Fibroblast of peridontal ligament (primary cell): ENCODE measurements at regions not wholly inside any gene's neighbourhood (a gene's known extent, or its start where the extent isn't known, plus 50 kb on each side); places are given as distances from the start of the nearest gene placed in this dataset.

Source experiments
- DNase-seq: peaks from one replicate; pipeline ENCODE4 v3.0.0-alpha.2; 2010; ENCODE audit errors: extremely low read depth

- no peak for DNase-seq
These were observed 553.8 kb downstream of the LRRIQ3 start for GRCh38 chr1:73644198-73644597.

- no peak for DNase-seq
These were observed 558.5 kb downstream of the LRRIQ3 start for GRCh38 chr1:73639494-73639893.

DNA sequence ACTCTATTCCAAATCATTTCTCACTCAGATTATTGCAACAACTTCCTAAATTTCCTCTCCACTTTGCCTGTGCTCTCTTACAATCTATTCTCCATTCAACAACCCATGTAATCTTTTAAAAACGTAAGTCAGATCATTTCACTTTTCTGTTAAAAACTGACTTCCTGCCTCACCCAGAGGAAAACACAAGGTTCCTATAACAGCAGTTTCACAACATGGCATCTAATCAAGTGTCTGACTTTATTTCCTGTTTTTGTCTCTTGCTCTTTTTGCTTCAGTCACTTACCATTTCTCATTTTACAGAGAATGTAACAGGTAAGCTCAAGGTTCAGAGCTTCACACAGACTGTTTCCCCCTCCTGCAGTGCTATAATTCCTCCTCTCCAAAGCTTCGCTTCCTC lies 560.7 kb downstream of the LRRIQ3 start:
- no peak for DNase-seq

DNA sequence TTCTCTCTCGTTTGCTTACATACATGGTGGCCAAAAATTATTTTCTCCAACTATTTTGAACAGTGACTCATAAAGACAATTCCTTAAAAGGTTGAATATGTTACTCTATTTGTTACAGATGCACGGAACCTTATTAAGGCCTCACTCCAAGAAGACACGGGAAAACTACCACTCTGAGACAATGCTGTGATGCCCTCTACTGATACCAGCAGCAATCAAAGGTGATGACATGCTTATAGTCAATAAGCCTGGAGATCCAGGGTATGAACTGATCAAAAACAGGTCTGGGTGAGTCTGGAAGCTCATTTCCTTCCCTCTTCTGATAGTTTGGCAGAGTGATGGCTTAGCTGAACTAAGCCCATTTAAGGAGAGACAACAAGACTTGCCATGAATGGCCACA lies 563.0 kb downstream of the LRRIQ3 start:
- peak; percentile 1 for DNase-seq

- peak; percentile 9 for DNase-seq
These were observed 570.3 kb downstream of the LRRIQ3 start for GRCh38 chr1:73627723-73628122.

GRCh38 chr1:73626326-73626725 lies 571.6 kb downstream of the LRRIQ3 start:
- DNase-seq: peak; percentile 42

- DNase-seq: no peak
These were observed 574.0 kb downstream of the LRRIQ3 start for GRCh38 chr1:73623946-73624345.

DNA sequence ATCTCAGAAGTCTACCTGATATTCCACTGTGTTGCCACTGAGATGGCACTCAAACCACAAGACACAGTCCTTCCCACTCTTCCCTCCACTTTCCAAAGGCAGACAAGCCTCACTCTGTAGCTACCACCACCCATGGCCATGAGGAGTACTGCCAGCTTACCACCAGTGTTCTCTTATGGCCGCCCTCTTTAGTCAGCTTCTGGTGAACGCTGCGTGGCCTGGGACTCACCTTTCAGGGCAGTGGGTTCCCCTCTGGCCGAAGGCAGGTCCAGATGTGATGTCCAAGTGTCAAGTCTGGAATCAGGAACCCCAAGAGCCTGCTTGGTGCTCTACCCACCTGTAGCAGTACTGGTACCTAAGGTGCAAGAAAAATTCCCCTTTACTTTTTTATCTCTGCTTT lies 580.8 kb downstream of the LRRIQ3 start:
- DNase-seq: no peak

DNA sequence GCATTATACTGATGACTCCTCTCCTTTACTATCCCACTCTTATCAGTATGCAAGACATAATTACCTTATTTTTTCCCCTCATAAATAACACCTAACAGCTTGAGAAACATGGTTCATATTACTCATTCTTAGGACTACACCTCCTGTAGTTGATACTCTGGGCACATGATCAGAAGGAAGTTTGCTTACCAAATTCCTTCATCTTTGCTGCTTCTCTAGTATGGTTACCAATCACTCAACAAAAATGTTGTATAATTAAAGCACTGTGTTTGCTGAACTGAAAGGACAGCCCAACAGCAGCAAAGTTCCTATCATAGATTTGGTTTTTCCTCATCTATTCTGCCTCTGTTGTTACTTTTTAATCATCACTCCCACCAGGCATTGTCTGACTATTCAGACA lies 586.3 kb downstream of the LRRIQ3 start:
- peak; percentile 27 for DNase-seq

- DNase-seq: peak; percentile 23
These were observed 593.2 kb downstream of the LRRIQ3 start for GRCh38 chr1:73604739-73605138.

- DNase-seq: no peak
These were observed 593.8 kb downstream of the LRRIQ3 start for GRCh38 chr1:73604211-73604610.

DNA sequence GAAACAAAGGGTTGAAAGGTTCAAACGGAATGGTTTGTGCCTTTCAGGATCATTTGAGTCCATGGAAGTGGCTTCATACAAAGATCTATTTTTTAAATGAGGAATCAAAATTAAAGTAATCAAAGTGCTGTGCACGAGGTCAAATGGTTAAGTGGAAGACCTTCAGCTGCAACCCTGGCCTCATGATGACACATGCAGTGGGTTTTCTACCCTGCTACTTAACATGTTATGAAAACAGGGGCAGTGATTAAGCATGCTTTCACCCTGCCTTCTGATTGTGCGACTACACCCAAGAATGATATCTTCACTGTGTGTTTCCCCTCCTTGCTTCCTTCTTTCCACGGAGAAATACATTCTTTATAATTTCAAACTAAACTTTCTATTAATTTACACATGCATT lies 604.2 kb downstream of the LRRIQ3 start:
- no peak for DNase-seq

- DNase-seq: peak; percentile 81
These were observed 604.6 kb downstream of the LRRIQ3 start for GRCh38 chr1:73593364-73593763.

GRCh38 chr1:73587080-73587479 lies 610.9 kb downstream of the LRRIQ3 start:
- DNase-seq: no peak

GRCh38 chr1:73577206-73577605 lies 620.8 kb downstream of the LRRIQ3 start:
- DNase-seq: no peak

GRCh38 chr1:73576083-73576482 lies 621.9 kb downstream of the LRRIQ3 start:
- DNase-seq: no peak

- no peak for DNase-seq
These were observed 633.7 kb downstream of the LRRIQ3 start for GRCh38 chr1:73564294-73564693.

DNA sequence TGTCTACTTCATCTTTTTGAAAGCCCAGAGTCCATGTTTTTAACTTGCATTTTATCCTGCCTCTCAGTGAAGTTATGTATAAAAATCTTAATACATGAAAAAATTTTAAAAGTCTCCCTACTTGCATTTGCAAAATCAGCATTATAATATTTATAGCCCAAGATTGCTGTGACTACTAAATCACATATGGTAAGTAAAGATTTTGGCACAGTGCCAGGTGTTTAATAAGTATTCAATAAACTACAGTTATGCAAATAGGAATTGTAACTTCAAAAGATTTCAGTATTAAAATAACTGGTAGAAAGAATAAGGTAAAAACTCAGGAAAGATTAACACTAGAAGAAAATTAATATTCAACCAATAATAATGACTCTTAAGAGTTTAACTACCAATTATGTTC lies 641.7 kb downstream of the LRRIQ3 start:
- no peak for DNase-seq

- no peak for DNase-seq
These were observed 660.6 kb downstream of the LRRIQ3 start for GRCh38 chr1:73537400-73537799.

- no peak for DNase-seq
These were observed 680.3 kb downstream of the LRRIQ3 start for GRCh38 chr1:73517603-73518191.

GRCh38 chr1:73516451-73516850 lies 681.5 kb downstream of the LRRIQ3 start:
- DNase-seq: no peak

GRCh38 chr1:73511038-73511437 lies 686.9 kb downstream of the LRRIQ3 start:
- peak; percentile 1 for DNase-seq

GRCh38 chr1:73500154-73500553 lies 697.8 kb downstream of the LRRIQ3 start:
- no peak for DNase-seq

GRCh38 chr1:73499671-73500070 lies 698.3 kb downstream of the LRRIQ3 start:
- DNase-seq: no peak
